ENCODE measurements at regions not wholly inside any gene's neighbourhood (a gene's known extent, or its start where the extent isn't known, plus 50 kb on each side); places are given as distances from the start of the nearest gene placed in this dataset.

GRCh38 chr17:13741744-13742143 lies 140.0 kb upstream of the HS3ST3A1 start:
- H3K9me3 ChIP-seq = no peaks in the 10 kb centered on the region
- H3K36me3 ChIP-seq = no peaks in the 10 kb centered on the region
- 33% methylated on average over 1 of the region's 1 CpG for WGBS (ENCODE audit: insufficient coverage, low coverage, low lambda C conversion rate, missing lambda C conversion rate)
- H3K4me3 ChIP-seq = no peak overlapping the region
- DNase-seq (no peak), ATAC-seq (no peak)
- H3K27me3 ChIP-seq = no peaks in the 10 kb centered on the region
- TF ChIP-seq CTCF (IDR thresholded peaks at IDR 0.05) (no peak), POLR2A (IDR thresholded peaks at IDR 0.05) (no peak)
- H3K4me1 ChIP-seq = no peaks in the 10 kb centered on the region
- intact Hi-C loops (cut with DNase I) = no loop called here
- H3K27ac ChIP-seq = no peak overlapping the region

GRCh38 chr17:13743906-13744305 lies 142.2 kb upstream of the HS3ST3A1 start:
- no peaks in the 10 kb centered on the region for H3K9me3 ChIP-seq
- no peak for ATAC-seq
- H3K27me3 ChIP-seq = no peaks in the 10 kb centered on the region
- H3K27ac ChIP-seq = no peak overlapping the region
- no peak for TF ChIP-seq POLR2A (IDR thresholded peaks at IDR 0.05)
- no peak for TF ChIP-seq CTCF (IDR thresholded peaks at IDR 0.05)
- no peak overlapping the region for H3K4me3 ChIP-seq
- H3K36me3 ChIP-seq = no peaks in the 10 kb centered on the region
- 86% methylated on average over 3 of the region's 3 CpGs for WGBS (ENCODE audit: insufficient coverage, low coverage, low lambda C conversion rate, missing lambda C conversion rate)
- no peaks in the 10 kb centered on the region for H3K4me1 ChIP-seq
- intact Hi-C loops (cut with DNase I) = no loop called here
- DNase-seq = no peak

GRCh38 chr17:13746404-13746803 lies 144.7 kb upstream of the HS3ST3A1 start:
- 75% methylated on average over 7 of the region's 9 CpGs for WGBS (ENCODE audit: insufficient coverage, low coverage, low lambda C conversion rate, missing lambda C conversion rate)

GRCh38 chr17:13749166-13749890 lies 147.6 kb upstream of the HS3ST3A1 start:
- ATAC-seq = no peak
- no peaks in the 10 kb centered on the region for H3K27me3 ChIP-seq
- DNase-seq = no peak
- no peak overlapping the region for H3K27ac ChIP-seq
- no peaks in the 10 kb centered on the region for H3K4me1 ChIP-seq
- intact Hi-C loops (cut with DNase I) = no loop called here
- no peak overlapping the region for H3K4me3 ChIP-seq
- no peaks in the 10 kb centered on the region for H3K9me3 ChIP-seq
- WGBS (ENCODE audit: insufficient coverage, low coverage, low lambda C conversion rate, missing lambda C conversion rate) = 82% methylated on average over 4 of the region's 5 CpGs
- no peaks in the 10 kb centered on the region for H3K36me3 ChIP-seq
- no peak for TF ChIP-seq CTCF (IDR thresholded peaks at IDR 0.05)
- no peak for TF ChIP-seq POLR2A (IDR thresholded peaks at IDR 0.05)

More at GRCh38 chr17:13746404-13746803, 144.7 kb upstream of the HS3ST3A1 start:
- Histone ChIP-seq H3K36me3 (no peaks in the 10 kb centered on the region), H3K4me3 (no peak overlapping the region), H3K27ac (no peak overlapping the region), H3K27me3 (no peaks in the 10 kb centered on the region), H3K9me3 (no peaks in the 10 kb centered on the region), H3K4me1 (no peaks in the 10 kb centered on the region)
- ATAC-seq (no peak), DNase-seq (no peak)
- TF ChIP-seq POLR2A (IDR thresholded peaks at IDR 0.05) (no peak), CTCF (IDR thresholded peaks at IDR 0.05) (no peak)
- intact Hi-C loops (cut with DNase I) = no loop called here

Data from right lobe of liver (tissue), 6 donors.